Duodenal mucosa (tissue), 2 donors: ENCODE measurements at regions not wholly inside any gene's neighbourhood (a gene's known extent, or its start where the extent isn't known, plus 50 kb on each side); places are given as distances from the start of the nearest gene placed in this dataset.
"Not testable (repeated sequence)": the region's sequence is repeated elsewhere in the genome, so short reads cannot be mapped to it uniquely, and the experiment has no call there.

Experiments used
- H3K27ac ChIP-seq: one replicate; pipeline ENCODE4 v1.7.0; 2013; ENCODE audit warnings: low read depth, low read length
- H3K27me3 ChIP-seq, 2 donors: one replicate each; pipeline ENCODE4 v1.7.0; 2013; ENCODE audit warnings: low read length in 2 of 2, control low read depth in 1 of 2; ENCODE audit not compliant: insufficient read depth in 2 of 2, control insufficient read depth in 1 of 2
- H3K36me3 ChIP-seq, 2 donors: one replicate each; pipeline ENCODE4 v1.7.0; 2013; ENCODE audit warnings: low read length in 2 of 2, control low read depth in 1 of 2; ENCODE audit not compliant: insufficient read depth in 2 of 2, control insufficient read depth in 1 of 2
- H3K4me1 ChIP-seq, 2 donors: one replicate each; pipeline ENCODE4 v1.7.0; 2013; ENCODE audit warnings: low read length in 2 of 2, control low read depth in 1 of 2; ENCODE audit not compliant: insufficient read depth in 2 of 2, control insufficient read depth in 1 of 2
- H3K4me3 ChIP-seq, 2 donors: one replicate each; pipeline ENCODE4 v1.7.0; 2013; ENCODE audit warnings: low read length in 2 of 2, low read depth in 1 of 2
- H3K9ac ChIP-seq, 2 donors: one replicate each; pipeline ENCODE4 v1.7.0; 2013; ENCODE audit warnings: low read length in 2 of 2, low read depth in 1 of 2
- H3K9me3 ChIP-seq, 2 donors: one replicate each; pipeline ENCODE4 v1.7.0; 2013; ENCODE audit warnings: low read length in 2 of 2, control low read depth in 1 of 2; ENCODE audit not compliant: control insufficient read depth in 1 of 2

DNA sequence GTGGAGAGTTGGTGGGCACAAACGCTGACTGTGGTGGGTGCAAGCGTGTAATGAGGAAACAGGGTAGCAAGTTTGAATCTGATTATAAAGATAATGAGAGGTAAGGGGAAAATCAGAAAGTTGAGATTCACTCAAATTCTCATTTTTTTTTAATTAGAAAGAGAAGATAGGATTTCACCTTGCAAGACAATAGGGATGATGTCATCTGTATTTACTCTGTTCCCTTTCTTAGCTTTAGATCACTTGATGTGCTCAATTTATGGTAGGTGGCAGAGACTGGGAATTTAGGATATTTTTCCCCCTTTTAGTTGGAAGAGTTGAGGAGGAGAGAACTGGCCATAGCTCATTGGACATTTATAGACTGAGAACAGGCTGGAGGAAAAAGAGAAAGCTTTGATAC lies 363.6 kb downstream of the AEBP2 start:
- no peak overlapping the region for H3K9ac ChIP-seq
- H3K27ac ChIP-seq: no peak overlapping the region
- H3K4me1 ChIP-seq: no peaks in the 10 kb centered on the region
- no peak overlapping the region for H3K4me3 ChIP-seq
- H3K27me3 ChIP-seq: no peaks in the 10 kb centered on the region
- no peaks in the 10 kb centered on the region for H3K36me3 ChIP-seq
- H3K9me3 ChIP-seq: no peaks in the 10 kb centered on the region

DNA sequence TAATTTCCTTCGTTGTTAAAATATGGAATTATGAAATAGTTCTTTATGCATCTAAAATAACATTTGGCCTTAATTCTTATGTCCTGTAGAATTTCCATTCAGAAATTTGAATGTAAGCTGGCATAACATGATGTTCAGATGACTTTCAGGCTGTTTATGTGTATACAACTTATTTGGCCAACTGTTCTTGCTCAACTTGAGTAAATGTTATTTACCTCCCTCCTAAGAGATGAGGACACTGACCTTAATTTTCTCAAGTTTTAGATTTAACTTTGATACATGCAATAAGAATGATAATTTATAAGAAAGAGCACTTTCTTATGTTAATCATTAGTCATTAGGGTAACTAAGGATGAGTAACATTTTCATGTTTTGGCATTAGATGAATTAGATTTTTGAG lies 365.4 kb downstream of the AEBP2 start:
- H3K4me3 ChIP-seq: no peak overlapping the region
- H3K4me1 ChIP-seq: no peaks in the 10 kb centered on the region

DNA sequence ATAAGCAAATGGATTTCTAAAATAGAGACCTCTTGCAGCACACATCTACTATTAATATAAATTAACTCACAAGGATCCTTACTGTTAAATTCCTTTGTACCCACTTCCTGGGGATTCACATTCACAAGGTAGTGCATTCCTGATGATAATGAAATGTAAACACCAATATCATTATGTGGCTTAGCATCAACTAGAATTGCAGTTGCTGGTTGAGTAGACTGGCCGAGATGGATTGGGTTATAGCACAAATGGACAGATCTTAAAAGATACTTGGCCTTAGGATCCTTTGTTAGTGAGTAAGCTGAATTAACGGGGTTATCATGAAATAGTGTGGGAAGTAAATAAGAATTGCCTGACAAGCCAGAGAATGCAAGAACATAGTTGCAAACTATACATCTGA lies 369.1 kb downstream of the AEBP2 start:
- Histone ChIP-seq H3K36me3 (no peaks in the 10 kb centered on the region), H3K4me1 (no peaks in the 10 kb centered on the region), H3K27me3 (no peaks in the 10 kb centered on the region), H3K27ac (no peak overlapping the region), H3K9me3 (no peaks in the 10 kb centered on the region), H3K9ac (no peak overlapping the region), H3K4me3 (no peak overlapping the region)

More for the DNA sequence above, 365.4 kb downstream of the AEBP2 start:
- H3K27me3 ChIP-seq: no peaks in the 10 kb centered on the region
- no peak overlapping the region for H3K9ac ChIP-seq
- H3K27ac ChIP-seq: no peak overlapping the region
- H3K9me3 ChIP-seq: no peaks in the 10 kb centered on the region
- no peaks in the 10 kb centered on the region for H3K36me3 ChIP-seq

DNA sequence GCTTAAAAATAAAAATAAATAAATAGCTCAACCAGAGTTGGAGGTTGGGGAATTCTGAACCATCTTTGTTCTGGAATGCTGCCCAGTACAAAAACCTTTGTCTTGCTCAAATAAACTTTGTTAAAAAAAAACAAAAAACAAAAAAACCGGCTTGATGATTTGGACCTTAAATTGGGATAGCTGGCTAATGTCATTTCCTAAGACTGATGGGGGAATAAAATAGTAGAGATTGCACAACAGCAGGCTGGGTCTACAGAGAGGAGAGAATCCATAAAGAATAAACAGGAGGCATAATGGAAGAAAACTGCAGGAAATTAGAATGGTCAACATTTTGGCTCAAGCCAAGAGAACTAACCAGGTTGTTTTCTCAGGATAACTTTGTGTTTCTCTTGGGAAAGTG lies 370.9 kb downstream of the AEBP2 start:
- Histone ChIP-seq H3K9me3 (no peaks in the 10 kb centered on the region), H3K27ac (no peak overlapping the region)

DNA sequence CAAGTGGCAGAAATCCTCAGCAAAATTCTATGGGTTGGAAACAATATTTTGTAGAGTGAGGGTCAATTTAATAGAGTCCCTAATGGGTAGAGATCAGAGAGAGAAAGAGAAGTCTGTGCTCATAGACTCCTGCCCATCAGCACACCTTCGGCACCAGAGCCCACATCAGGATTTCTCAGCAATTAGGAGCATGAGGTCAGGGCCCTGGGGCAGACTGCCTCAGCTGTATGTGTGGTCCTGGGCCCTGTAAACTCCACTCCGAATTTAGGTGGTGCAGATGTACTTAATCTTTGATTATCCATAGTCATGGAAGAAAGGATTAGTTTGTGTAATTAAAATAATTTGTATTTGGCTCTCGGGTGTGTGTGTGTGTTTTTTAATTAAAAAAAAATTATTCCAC lies 372.6 kb downstream of the AEBP2 start:
- Histone ChIP-seq H3K4me3 (no peak overlapping the region), H3K9me3 (no peaks in the 10 kb centered on the region)

More for the DNA sequence above, 370.9 kb downstream of the AEBP2 start:
- H3K9ac ChIP-seq: no peak overlapping the region
- no peaks in the 10 kb centered on the region for H3K27me3 ChIP-seq
- no peaks in the 10 kb centered on the region for H3K36me3 ChIP-seq
- no peaks in the 10 kb centered on the region for H3K4me1 ChIP-seq
- H3K4me3 ChIP-seq: no peak overlapping the region

DNA sequence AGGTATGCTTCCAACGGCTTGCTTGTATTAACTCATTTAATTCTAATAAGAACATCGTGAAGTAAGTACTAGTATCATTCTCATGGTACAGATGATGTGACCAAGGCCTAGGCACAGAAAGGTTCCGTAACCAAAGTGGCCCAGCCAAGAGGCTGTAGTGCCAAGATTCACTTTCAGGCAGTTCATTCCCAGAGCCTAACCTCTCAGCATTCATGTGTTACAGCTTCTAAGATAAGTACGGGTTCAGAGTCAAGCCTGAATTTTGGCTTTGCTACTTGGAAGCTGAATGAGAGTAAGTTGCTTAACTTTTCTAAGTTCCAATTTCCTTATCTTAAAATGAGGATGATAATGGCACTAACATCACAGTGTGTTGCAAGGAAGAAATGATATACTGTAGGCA lies 379.9 kb downstream of the AEBP2 start:
- H3K36me3 ChIP-seq: no peaks in the 10 kb centered on the region
- H3K4me1 ChIP-seq: no peaks in the 10 kb centered on the region
- H3K9ac ChIP-seq: no peak overlapping the region
- no peaks in the 10 kb centered on the region for H3K9me3 ChIP-seq
- no peaks in the 10 kb centered on the region for H3K27me3 ChIP-seq
- H3K27ac ChIP-seq: no peak overlapping the region
- H3K4me3 ChIP-seq: no peak overlapping the region

More for the DNA sequence above, 372.6 kb downstream of the AEBP2 start:
- no peaks in the 10 kb centered on the region for H3K36me3 ChIP-seq
- H3K27me3 ChIP-seq: no peaks in the 10 kb centered on the region
- no peaks in the 10 kb centered on the region for H3K4me1 ChIP-seq
- H3K9ac ChIP-seq: no peak overlapping the region
- H3K27ac ChIP-seq: no peak overlapping the region

DNA sequence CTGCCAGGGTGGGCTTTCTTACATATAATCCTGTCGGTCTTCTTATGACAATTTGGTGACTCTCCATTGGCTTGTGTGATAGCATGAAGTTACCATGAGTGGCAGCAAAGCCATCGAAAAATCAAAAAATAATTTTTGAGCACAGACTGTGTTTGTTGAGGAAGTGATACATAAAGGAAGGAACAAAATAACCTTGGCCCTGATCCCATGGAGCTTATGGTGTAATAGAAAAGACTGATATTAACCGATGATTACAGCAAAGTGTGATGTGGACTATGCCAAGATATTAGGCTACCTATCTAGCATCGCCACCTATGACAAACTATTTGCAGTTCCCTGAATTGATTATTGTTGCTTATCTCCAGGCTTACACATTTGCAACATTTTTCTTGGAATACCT lies 383.2 kb downstream of the AEBP2 start:
- H3K9me3 ChIP-seq: peaks cover 0 to under 1% of the 10 kb centered on the region in 2 donors
- H3K9ac ChIP-seq: no peak overlapping the region
- H3K4me1 ChIP-seq: no peaks in the 10 kb centered on the region
- H3K27me3 ChIP-seq: no peaks in the 10 kb centered on the region
- no peak overlapping the region for H3K27ac ChIP-seq
- H3K36me3 ChIP-seq: no peaks in the 10 kb centered on the region
- no peak overlapping the region for H3K4me3 ChIP-seq

DNA sequence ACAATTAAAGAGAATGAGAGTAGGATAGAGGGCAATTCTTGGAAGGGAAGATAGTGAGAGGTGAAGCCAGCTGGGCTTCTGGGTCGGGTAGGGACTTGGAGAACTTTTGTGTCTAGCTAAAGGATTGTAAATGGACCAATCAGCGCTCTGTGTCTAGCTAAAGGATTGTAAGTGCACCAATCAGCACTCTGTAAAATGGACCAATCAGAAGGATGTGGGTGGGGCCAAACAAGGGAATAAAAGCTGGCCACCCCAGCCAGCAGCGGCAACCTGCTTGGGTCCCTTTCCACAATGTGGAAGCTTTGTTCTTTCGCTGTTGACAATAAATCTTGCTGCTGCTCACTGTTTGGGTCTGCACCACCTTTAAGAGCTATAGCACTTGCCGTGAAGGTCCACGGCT lies 384.0 kb downstream of the AEBP2 start:
- not testable (repeated sequence) for H3K27me3 ChIP-seq, H3K9me3 ChIP-seq, H3K36me3 ChIP-seq, H3K9ac ChIP-seq, H3K4me1 ChIP-seq, H3K4me3 ChIP-seq, H3K27ac ChIP-seq

DNA sequence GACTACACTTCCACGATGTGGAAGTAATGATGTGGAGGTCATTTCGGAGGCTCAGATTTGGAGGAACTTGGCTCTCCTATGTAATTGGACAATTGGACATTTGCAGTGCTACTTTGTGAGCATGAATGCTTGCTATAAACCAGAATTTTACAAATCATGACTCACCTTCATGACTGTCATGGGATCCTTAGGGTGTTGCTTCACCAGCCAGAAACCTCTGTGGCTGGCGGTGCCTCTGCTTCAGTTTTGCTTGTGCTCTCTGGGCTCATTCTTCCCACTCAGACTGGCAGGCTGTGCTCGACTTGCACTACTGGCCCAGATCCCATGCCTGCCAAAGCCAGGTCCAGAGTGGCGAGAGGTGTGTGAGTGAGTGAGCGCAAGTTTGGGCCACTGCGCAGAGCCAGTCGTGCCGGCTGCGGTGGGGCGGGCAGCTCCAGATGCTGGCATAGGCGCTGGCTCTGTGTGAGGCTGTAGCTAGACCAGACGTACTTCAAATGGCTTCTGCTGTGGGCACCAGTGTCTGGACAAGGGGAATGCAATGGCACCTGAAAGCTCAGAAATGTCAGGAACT lies 387.8 kb downstream of the AEBP2 start:
- H3K9ac ChIP-seq: no peak overlapping the region
- H3K27me3 ChIP-seq: no peaks in the 10 kb centered on the region
- no peak overlapping the region for H3K27ac ChIP-seq
- no peaks in the 10 kb centered on the region for H3K4me1 ChIP-seq
- peaks cover 0 to 5% of the 10 kb centered on the region in 2 donors for H3K9me3 ChIP-seq
- H3K4me3 ChIP-seq: no peak overlapping the region
- H3K36me3 ChIP-seq: no peaks in the 10 kb centered on the region

DNA sequence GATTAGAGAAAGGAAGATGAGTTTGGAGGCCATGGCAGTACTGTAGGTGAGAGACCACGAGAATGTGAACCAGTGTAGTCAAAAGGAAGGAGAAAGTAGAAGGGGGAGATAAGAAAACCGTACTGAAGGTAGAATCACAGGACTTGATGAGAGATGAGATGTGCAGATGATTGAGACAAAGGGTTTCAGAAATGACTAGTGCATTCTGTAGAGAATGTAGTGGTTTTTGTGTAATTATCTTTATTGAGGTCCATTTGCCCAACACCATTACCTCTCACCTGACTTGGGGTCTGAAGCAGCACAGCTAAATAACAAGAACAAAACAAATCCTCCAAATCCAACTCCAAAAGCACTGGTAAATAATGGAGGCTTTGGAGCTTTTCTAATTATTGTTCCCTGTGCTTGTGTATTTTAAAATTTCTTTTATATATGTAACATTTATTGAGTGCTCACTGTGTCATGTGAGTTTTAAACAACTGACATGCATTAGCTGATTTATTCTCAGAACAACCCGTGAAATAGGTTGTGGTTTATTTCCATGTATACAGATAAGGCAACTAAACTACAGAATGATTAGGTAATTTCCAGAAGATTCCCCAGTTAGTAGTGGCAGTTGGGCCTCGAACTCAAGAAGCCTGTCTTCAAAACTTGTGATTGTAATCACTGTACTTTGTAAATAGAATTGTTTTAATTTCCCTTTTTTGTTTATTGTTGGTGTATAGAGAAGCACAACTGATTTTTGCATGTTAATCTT lies 390.0 kb downstream of the AEBP2 start:
- Histone ChIP-seq H3K4me3 (no peak overlapping the region), H3K9ac (no peak overlapping the region), H3K4me1 (no peaks in the 10 kb centered on the region), H3K9me3 (peaks cover 0 to 5% of the 10 kb centered on the region in 2 donors), H3K36me3 (no peaks in the 10 kb centered on the region), H3K27ac (no peak overlapping the region), H3K27me3 (no peaks in the 10 kb centered on the region)
